ENCODE measurements at regions not wholly inside any gene's neighbourhood (a gene's known extent, or its start where the extent isn't known, plus 50 kb on each side); places are given as distances from the start of the nearest gene placed in this dataset.

GRCh38 chr20:62537649-62538292 is 62.0 kb upstream of the GATA5 start:
- intact Hi-C loops (cut with DNase I; ENCODE audit: low total_unique reads) = no loop called here
- H3K4me3 ChIP-seq = no peak overlapping the region
- DNase-seq = no peak
- H3K27me3 ChIP-seq (replicated peaks in 1 of 7) = peaks cover 0 to 82% (median 0%) of the 10 kb centered on the region in 7 donors
- H3K27ac ChIP-seq = no peak overlapping the region
- WGBS, 5 donors = 76 to 86% (median 81%) methylated on average over 24 to 28 of the region's 28 CpGs
- no peaks in the 10 kb centered on the region for H3K9me3 ChIP-seq
- no peaks in the 10 kb centered on the region for H3K4me1 ChIP-seq
- TF ChIP-seq POLR2A (IDR thresholded peaks at IDR 0.05) (no peak), POLR2AphosphoS5 (IDR thresholded peaks at IDR 0.05) (no peak), CTCF (IDR thresholded peaks at IDR 0.05 in 8 of 11, conservative IDR thresholded peaks at IDR 0.05 in 3 of 11) (no peak)
- no peaks in the 10 kb centered on the region for H3K36me3 ChIP-seq

- Histone ChIP-seq H3K4me3 (no peak overlapping the region), H3K27ac (no peak overlapping the region), H3K27me3 (replicated peaks in 1 of 7) (peaks cover 0 to 74% (median 0%) of the 10 kb centered on the region in 7 donors), H3K36me3 (no peaks in the 10 kb centered on the region), H3K4me1 (no peaks in the 10 kb centered on the region), H3K9me3 (no peaks in the 10 kb centered on the region)
- DNase-seq = no peak
- intact Hi-C loops (cut with DNase I; ENCODE audit: low total_unique reads) = no loop called here
- no peak for TF ChIP-seq POLR2AphosphoS5 (IDR thresholded peaks at IDR 0.05)
- TF ChIP-seq POLR2A (IDR thresholded peaks at IDR 0.05) = no peak
- no peak for TF ChIP-seq CTCF (IDR thresholded peaks at IDR 0.05 in 8 of 11, conservative IDR thresholded peaks at IDR 0.05 in 3 of 11)
- whole genome bisulfite sequencing, 5 donors = 54 to 70% (median 64%) methylated on average over 14 to 25 of the region's 25 CpGs
Observed at GRCh38 chr20:62539198-62540045, 63.6 kb upstream of the GATA5 start.

GRCh38 chr20:62540504-62540903 is 64.7 kb upstream of the GATA5 start:
- H3K36me3 ChIP-seq = no peaks in the 10 kb centered on the region
- peaks cover 0 to 7% (median 0%) of the 10 kb centered on the region in 8 donors for H3K9me3 ChIP-seq
- TF ChIP-seq CTCF (IDR thresholded peaks at IDR 0.05 in 8 of 11, conservative IDR thresholded peaks at IDR 0.05 in 3 of 11) = no peak
- TF ChIP-seq POLR2A (IDR thresholded peaks at IDR 0.05) = no peak
- TF ChIP-seq POLR2AphosphoS5 (IDR thresholded peaks at IDR 0.05) = no peak
- no peaks in the 10 kb centered on the region for H3K4me1 ChIP-seq
- H3K27ac ChIP-seq = no peak overlapping the region
- no peak for DNase-seq
- intact Hi-C loops (cut with DNase I; ENCODE audit: low total_unique reads) = no loop called here
- H3K27me3 ChIP-seq (replicated peaks in 1 of 7) = peaks cover 0 to 78% (median 0%) of the 10 kb centered on the region in 7 donors
- H3K4me3 ChIP-seq = no peak overlapping the region
- 81 to 89% (median 83%) methylated on average over 13 to 14 of the region's 14 CpGs for WGBS, 5 donors

GRCh38 chr20:62542862-62543261 is 67.1 kb upstream of the GATA5 start:
- no peak overlapping the region for H3K4me3 ChIP-seq
- 68 to 86% (median 77%) methylated on average over 11 to 14 of the region's 14 CpGs for WGBS, 5 donors
- no peaks in the 10 kb centered on the region for H3K36me3 ChIP-seq
- peaks cover 0 to 7% (median 0%) of the 10 kb centered on the region in 8 donors for H3K9me3 ChIP-seq
- H3K27me3 ChIP-seq (replicated peaks in 1 of 7) = peaks cover 0 to 80% (median 7%) of the 10 kb centered on the region in 7 donors
- no peak for TF ChIP-seq POLR2A (IDR thresholded peaks at IDR 0.05)
- no peak for TF ChIP-seq POLR2AphosphoS5 (IDR thresholded peaks at IDR 0.05)
- TF ChIP-seq CTCF (IDR thresholded peaks at IDR 0.05 in 8 of 11, conservative IDR thresholded peaks at IDR 0.05 in 3 of 11) = no peak
- no peaks in the 10 kb centered on the region for H3K4me1 ChIP-seq
- H3K27ac ChIP-seq = no peak overlapping the region
- intact Hi-C loops (cut with DNase I; ENCODE audit: low total_unique reads) = no loop called here
- DNase-seq = no peak

Data from spleen (tissue), 11 donors.